ENCODE measurements at regions not wholly inside any gene's neighbourhood (a gene's known extent, or its start where the extent isn't known, plus 50 kb on each side); places are given as distances from the start of the nearest gene placed in this dataset.

DNA sequence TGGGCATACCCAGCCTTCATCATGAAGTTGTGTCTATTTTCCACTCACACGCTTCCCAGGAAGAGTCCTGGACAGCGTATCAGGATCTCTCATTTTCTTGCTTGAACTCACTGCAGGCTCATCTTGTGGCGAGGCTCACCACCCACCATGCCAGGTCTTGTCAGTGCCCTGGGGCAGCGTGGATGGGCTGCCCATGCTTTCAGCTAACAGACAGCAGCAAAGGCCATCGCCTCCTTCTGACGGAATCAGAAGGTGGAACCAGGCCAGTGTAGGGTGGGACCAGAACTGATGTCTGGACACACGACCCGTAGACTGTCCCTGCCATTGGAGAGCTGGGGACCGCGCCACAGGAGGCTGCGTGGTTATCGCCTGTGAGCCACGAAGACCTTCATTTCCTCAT is 169.4 kb downstream of the FOXL1 start:
- TF ChIP-seq CTCF (IDR thresholded peaks at IDR 0.05; ENCODE audit: low read depth, low read length) (no peak), EZH2phosphoT487 (IDR thresholded peaks at IDR 0.05; ENCODE audit: low read depth) (no peak)
